Adrenal gland (tissue), 5 donors: ENCODE measurements at regions not wholly inside any gene's neighbourhood (a gene's known extent, or its start where the extent isn't known, plus 50 kb on each side); places are given as distances from the start of the nearest gene placed in this dataset.

Experiments used
- POLR2A ChIP-seq, 2 donors: fragments of 450-650 bp; IDR thresholded peaks; one replicate each; pipeline ENCODE4 v1.6.1; 2017; ENCODE audit warnings: antibody characterized with exemption in 2 of 2, mild to moderate bottlenecking in 2 of 2, moderate library complexity in 1 of 2
- TF ChIP-seq, protein P1 (sequence below), 6 experiments: fragments of 450-650 bp in 4 of 6; fragments of 200-600 bp in 2 of 6; sonication (generic) in 1 of 6; IDR thresholded peaks; 1 replicate in 5 of 6; 2 replicates in 1 of 6; pipeline versions ENCODE4 v1.5.1 to v1.8.0; 2016 to 2021; ENCODE audit warnings: antibody characterized with exemption in 6 of 6, mild to moderate bottlenecking in 2 of 6, moderate library complexity in 1 of 6
- donor health status: DM: no; HTN: no; CAD: no.

DNA sequence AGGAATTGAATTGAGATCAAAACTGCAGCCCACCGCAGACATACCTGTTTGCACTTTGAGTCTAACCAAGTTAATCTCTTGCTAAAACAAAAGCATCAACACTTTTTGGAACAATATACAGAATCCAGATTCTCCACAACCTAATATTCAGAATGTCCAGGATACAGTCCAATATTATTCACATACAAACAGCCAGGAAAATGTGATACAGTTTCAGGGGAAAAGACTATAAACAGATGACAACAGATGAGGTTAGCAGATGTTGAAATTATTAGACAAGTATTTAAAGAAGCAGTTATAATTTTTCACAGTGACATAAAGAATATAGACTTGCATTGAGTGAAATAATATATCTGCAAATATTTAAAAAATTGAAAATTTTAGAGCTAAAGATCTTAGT is 678.1 kb upstream of the CXADR start:
- TF ChIP-seq, protein P1, sequence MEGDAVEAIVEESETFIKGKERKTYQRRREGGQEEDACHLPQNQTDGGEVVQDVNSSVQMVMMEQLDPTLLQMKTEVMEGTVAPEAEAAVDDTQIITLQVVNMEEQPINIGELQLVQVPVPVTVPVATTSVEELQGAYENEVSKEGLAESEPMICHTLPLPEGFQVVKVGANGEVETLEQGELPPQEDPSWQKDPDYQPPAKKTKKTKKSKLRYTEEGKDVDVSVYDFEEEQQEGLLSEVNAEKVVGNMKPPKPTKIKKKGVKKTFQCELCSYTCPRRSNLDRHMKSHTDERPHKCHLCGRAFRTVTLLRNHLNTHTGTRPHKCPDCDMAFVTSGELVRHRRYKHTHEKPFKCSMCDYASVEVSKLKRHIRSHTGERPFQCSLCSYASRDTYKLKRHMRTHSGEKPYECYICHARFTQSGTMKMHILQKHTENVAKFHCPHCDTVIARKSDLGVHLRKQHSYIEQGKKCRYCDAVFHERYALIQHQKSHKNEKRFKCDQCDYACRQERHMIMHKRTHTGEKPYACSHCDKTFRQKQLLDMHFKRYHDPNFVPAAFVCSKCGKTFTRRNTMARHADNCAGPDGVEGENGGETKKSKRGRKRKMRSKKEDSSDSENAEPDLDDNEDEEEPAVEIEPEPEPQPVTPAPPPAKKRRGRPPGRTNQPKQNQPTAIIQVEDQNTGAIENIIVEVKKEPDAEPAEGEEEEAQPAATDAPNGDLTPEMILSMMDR (IDR thresholded peaks at IDR 0.05): no peak
- no peak for TF ChIP-seq POLR2A (IDR thresholded peaks at IDR 0.05)
